ENCODE measurements at regions not wholly inside any gene's neighbourhood (a gene's known extent, or its start where the extent isn't known, plus 50 kb on each side); places are given as distances from the start of the nearest gene placed in this dataset.

DNA sequence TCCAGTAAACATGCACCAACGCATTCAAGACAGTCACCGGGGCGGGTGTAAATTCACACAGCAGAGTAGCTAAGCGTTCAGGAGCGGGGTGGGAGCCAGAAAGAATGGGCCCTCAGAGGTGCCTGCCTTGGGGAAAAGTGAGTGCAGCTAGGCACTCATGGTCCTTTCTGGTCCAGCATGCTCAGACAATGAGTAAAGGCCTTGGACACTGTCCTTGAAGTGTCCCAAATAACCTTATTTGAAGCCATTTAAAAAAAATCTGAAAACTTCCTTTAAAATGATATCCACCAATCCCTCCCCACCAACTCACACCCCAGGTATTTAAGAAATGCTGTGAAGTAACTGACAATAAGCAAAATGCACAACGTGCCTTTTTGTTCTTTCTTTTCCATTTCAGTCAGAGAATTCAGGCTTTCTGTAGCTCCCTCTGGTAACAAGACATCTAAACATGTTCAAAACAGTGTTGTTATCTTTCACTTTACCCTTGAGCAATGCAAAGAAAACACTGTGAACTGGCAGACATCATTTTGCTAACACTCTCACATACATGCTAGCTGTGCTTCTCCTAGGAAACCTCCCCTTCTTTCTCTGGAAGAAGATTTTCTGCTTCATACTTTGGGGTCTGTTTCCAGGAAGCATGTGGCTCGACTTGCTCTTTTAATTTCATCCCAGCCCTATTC is 445.1 kb upstream of the SPRED2 start:
- Histone ChIP-seq H2AFZ (ENCODE audit: low read length) (no peak overlapping the region), H3K4me3 (replicated peaks in 1 of 3; ENCODE audit: insufficient read depth in 1 of 3, low read depth in 2 of 3, low read length in 3 of 3) (no peak overlapping the region), H3K9ac (ENCODE audit: insufficient read depth, low read depth, low read length) (no peak overlapping the region), H3K27me3 (ENCODE audit: control insufficient read depth in 1 of 2, insufficient read depth in 2 of 2, low read length in 2 of 2) (no peaks in the 10 kb centered on the region), H3K79me2 (ENCODE audit: insufficient read depth, low read length) (no peaks in the 10 kb centered on the region), H3K27ac (ENCODE audit: extremely low read length, insufficient read depth, low read length) (no peak overlapping the region), H3K36me3 (replicated peaks in 1 of 2; ENCODE audit: control insufficient read depth in 1 of 2, insufficient read depth in 2 of 2, low read length in 2 of 2) (no peaks in the 10 kb centered on the region), H3K4me1 (ENCODE audit: insufficient read depth, low read length) (no peaks in the 10 kb centered on the region), H3K4me2 (ENCODE audit: low read depth, low read length) (no peak overlapping the region), H4K20me1 (ENCODE audit: insufficient read depth, low read length) (no peaks in the 10 kb centered on the region), H3K9me3 (ENCODE audit: low read length) (no peaks in the 10 kb centered on the region)
- ATAC-seq (no peak), FAIRE-seq (no peak), DNase-seq (ENCODE audit: low spot score) (no peak)
- POLR2A ChIA-PET: no interaction called here
- WGBS (ENCODE audit: low lambda C conversion rate): 14% methylated on average over 7 of the region's 7 CpGs
- intact Hi-C loops (cut with micrococcal nuclease; ENCODE audit: unreplicated experiment) (no loop called here), in situ Hi-C loops (cut with HindIII; ENCODE audit: extremely low pct_ligation_motif_present, low pct_unique_long_range_greater_than_20kb) (no loop called here)
- CTCF ChIA-PET (ENCODE audit: low intra/inter-chr PET ratio, low total read pairs): no interaction called here
- TF ChIP-seq, protein P1, sequence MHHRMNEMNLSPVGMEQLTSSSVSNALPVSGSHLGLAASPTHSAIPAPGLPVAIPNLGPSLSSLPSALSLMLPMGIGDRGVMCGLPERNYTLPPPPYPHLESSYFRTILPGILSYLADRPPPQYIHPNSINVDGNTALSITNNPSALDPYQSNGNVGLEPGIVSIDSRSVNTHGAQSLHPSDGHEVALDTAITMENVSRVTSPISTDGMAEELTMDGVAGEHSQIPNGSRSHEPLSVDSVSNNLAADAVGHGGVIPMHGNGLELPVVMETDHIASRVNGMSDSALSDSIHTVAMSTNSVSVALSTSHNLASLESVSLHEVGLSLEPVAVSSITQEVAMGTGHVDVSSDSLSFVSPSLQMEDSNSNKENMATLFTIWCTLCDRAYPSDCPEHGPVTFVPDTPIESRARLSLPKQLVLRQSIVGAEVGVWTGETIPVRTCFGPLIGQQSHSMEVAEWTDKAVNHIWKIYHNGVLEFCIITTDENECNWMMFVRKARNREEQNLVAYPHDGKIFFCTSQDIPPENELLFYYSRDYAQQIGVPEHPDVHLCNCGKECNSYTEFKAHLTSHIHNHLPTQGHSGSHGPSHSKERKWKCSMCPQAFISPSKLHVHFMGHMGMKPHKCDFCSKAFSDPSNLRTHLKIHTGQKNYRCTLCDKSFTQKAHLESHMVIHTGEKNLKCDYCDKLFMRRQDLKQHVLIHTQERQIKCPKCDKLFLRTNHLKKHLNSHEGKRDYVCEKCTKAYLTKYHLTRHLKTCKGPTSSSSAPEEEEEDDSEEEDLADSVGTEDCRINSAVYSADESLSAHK (CRISPR knock-in tag; IDR thresholded peaks at IDR 0.05; ENCODE audit: borderline replicate concordance): no peak
- TF ChIP-seq, protein P2, sequence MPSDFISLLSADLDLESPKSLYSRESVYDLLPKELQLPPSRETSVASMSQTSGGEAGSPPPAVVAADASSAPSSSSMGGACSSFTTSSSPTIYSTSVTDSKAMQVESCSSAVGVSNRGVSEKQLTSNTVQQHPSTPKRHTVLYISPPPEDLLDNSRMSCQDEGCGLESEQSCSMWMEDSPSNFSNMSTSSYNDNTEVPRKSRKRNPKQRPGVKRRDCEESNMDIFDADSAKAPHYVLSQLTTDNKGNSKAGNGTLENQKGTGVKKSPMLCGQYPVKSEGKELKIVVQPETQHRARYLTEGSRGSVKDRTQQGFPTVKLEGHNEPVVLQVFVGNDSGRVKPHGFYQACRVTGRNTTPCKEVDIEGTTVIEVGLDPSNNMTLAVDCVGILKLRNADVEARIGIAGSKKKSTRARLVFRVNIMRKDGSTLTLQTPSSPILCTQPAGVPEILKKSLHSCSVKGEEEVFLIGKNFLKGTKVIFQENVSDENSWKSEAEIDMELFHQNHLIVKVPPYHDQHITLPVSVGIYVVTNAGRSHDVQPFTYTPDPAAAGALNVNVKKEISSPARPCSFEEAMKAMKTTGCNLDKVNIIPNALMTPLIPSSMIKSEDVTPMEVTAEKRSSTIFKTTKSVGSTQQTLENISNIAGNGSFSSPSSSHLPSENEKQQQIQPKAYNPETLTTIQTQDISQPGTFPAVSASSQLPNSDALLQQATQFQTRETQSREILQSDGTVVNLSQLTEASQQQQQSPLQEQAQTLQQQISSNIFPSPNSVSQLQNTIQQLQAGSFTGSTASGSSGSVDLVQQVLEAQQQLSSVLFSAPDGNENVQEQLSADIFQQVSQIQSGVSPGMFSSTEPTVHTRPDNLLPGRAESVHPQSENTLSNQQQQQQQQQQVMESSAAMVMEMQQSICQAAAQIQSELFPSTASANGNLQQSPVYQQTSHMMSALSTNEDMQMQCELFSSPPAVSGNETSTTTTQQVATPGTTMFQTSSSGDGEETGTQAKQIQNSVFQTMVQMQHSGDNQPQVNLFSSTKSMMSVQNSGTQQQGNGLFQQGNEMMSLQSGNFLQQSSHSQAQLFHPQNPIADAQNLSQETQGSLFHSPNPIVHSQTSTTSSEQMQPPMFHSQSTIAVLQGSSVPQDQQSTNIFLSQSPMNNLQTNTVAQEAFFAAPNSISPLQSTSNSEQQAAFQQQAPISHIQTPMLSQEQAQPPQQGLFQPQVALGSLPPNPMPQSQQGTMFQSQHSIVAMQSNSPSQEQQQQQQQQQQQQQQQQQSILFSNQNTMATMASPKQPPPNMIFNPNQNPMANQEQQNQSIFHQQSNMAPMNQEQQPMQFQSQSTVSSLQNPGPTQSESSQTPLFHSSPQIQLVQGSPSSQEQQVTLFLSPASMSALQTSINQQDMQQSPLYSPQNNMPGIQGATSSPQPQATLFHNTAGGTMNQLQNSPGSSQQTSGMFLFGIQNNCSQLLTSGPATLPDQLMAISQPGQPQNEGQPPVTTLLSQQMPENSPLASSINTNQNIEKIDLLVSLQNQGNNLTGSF (CRISPR knock-in tag; IDR thresholded peaks at IDR 0.05): no peak
- TF ChIP-seq ZNF549 (CRISPR knock-in tag; IDR thresholded peaks at IDR 0.05) (no peak), FOXP1 (IDR thresholded peaks at IDR 0.05) (no peak), FOXP1 (CRISPR knock-in tag; IDR thresholded peaks at IDR 0.05) (no peak), ZNF572 (CRISPR knock-in tag; IDR thresholded peaks at IDR 0.05) (no peak), ZNF138 (CRISPR knock-in tag; IDR thresholded peaks at IDR 0.05; ENCODE audit: low read depth) (no peak), ZNF292 (CRISPR knock-in tag; IDR thresholded peaks at IDR 0.05; ENCODE audit: borderline replicate concordance, low read depth) (no peak), ZNF704 (CRISPR knock-in tag; IDR thresholded peaks at IDR 0.05; ENCODE audit: borderline replicate concordance) (no peak), HDAC6 (IDR thresholded peaks at IDR 0.05; ENCODE audit: low read depth, low read length) (no peak), ZNF296 (CRISPR knock-in tag; conservative IDR thresholded peaks at IDR 0.05) (no peak), ZFP41 (CRISPR knock-in tag; IDR thresholded peaks at IDR 0.05; ENCODE audit: borderline replicate concordance) (no peak)
- BruUV-seq (replicated peaks): no TSS peak
